ENCODE measurements at regions not wholly inside any gene's neighbourhood (a gene's known extent, or its start where the extent isn't known, plus 50 kb on each side); places are given as distances from the start of the nearest gene placed in this dataset.
"Not testable (repeated sequence)": the region's sequence is repeated elsewhere in the genome, so short reads cannot be mapped to it uniquely, and the experiment has no call there.

GRCh38 chr1:14259191-14259757 lies 339.2 kb upstream of the KAZN start:
- no peak for DNase-seq (ENCODE audit: low spot score)

GRCh38 chr1:14260480-14260879 lies 338.0 kb upstream of the KAZN start:
- DNase-seq (ENCODE audit: low spot score): no peak

GRCh38 chr1:14261395-14261794 lies 337.1 kb upstream of the KAZN start:
- DNase-seq (ENCODE audit: low spot score): no peak

GRCh38 chr1:14262637-14263036 lies 335.8 kb upstream of the KAZN start:
- DNase-seq (ENCODE audit: low spot score): peak; percentile 40

- no peak for DNase-seq (ENCODE audit: low spot score)
These were observed 335.3 kb upstream of the KAZN start for GRCh38 chr1:14263225-14263624.

GRCh38 chr1:14263671-14264070 lies 334.8 kb upstream of the KAZN start:
- no peak for DNase-seq (ENCODE audit: low spot score)

DNA sequence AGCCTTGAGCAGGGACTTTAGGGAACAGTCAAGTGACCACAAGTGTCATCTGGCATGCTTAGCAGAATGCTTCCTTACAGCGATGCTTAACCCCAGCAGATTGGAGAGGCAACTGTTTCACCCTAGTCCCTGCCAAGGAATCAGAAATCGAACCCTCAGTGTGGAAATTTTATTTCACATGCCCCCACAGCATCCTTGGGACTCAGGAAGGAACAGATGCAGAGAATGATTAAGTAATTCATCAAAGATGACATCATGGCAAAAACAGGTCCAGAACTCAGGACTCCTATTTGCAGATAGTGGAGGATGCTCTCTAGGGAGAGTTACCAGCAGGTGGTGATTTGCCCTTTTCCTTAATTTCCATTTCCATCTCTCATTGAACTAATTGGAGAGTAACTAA lies 333.0 kb upstream of the KAZN start:
- DNase-seq (ENCODE audit: low spot score): no peak

DNA sequence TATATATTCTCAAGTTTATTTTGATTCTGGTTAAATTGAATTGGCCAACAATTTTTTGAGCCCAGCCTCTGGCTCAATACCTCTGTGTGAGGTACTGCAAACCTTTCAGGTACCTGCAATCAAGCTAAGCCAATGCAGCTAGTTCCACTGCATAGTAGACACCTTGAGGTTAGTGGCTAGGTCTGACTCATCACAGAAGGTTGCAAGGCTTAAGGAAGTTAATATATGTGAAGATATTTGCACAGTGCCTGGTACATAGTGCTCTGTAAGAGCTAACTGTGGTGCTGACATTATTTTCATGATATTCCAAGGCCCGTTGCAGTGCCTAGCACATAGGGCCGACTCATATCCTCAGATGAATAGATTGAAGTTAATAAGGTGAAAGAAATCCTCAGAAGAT lies 330.5 kb upstream of the KAZN start:
- no peak for DNase-seq (ENCODE audit: low spot score)

GRCh38 chr1:14270821-14271220 lies 327.7 kb upstream of the KAZN start:
- DNase-seq (ENCODE audit: low spot score): no peak

DNA sequence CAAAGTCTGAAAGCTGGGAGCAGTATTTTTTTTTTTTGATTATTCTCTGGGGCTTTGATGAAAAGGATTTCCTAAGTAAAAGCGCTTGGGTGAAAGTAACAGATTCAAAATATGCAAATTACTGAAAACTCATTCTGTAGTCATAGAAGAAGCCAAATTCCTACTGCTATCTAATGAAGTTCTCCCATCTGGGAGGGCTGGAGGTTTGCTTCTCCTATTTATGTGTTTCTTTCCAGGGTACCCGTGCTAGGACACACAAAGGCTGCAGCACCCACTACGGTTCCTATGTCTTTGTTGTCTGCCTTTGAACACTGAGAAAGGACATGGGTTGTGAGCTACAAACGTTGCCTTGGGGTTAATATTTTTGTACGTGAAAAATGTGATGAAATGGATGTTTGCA lies 324.7 kb upstream of the KAZN start:
- DNase-seq (ENCODE audit: low spot score): no peak

- DNase-seq (ENCODE audit: low spot score): not testable (repeated sequence)
These were observed 318.6 kb upstream of the KAZN start for GRCh38 chr1:14279891-14280290.

GRCh38 chr1:14280909-14281308 lies 317.6 kb upstream of the KAZN start:
- DNase-seq (ENCODE audit: low spot score): no peak

GRCh38 chr1:14281412-14281811 lies 317.1 kb upstream of the KAZN start:
- DNase-seq (ENCODE audit: low spot score): no peak

GRCh38 chr1:14282707-14283106 lies 315.8 kb upstream of the KAZN start:
- no peak for DNase-seq (ENCODE audit: low spot score)

DNA sequence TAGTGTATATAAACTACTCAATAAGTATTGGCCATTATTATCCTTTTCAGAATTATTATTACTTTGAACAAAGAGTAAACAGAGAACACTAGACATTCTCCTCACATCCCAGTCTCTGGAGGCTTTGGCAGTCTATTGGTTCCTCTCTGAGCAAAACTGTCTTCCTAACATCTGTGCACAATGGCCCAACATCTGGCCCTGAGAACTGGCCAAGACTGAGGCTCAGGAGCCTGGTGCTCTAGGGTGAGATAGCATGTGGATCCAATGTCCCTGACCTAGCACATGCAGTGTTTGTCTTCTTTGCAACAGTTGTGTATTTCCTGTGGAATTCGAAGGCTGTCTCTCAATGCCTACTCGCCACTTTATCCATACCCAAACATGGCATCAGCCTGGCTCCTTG lies 313.2 kb upstream of the KAZN start:
- no peak for DNase-seq (ENCODE audit: low spot score)

DNA sequence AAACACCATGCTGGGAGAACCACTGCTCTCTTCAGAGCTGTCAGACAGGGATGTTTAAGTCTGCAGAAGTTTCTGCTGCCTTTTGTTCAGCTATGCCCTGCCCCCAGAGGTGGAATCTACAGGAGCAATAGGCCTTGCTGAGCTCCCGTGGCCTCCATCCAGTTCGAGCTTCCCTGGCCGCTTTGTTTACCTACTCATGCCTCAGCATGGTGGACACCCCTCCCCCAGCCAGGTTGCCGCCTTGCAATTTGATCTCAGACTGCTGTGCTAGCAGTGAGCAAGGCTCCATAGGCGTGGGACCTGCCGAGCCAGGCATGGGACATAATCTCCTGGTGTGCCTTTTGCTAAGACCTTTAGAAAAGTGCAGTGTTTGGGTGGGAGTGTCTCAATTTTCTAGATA lies 307.3 kb upstream of the KAZN start:
- not testable (repeated sequence) for DNase-seq (ENCODE audit: low spot score)

GRCh38 chr1:14292520-14292919 lies 306.0 kb upstream of the KAZN start:
- no peak for DNase-seq (ENCODE audit: low spot score)

- DNase-seq (ENCODE audit: low spot score): no peak
These were observed 304.5 kb upstream of the KAZN start for GRCh38 chr1:14294006-14294405.

DNA sequence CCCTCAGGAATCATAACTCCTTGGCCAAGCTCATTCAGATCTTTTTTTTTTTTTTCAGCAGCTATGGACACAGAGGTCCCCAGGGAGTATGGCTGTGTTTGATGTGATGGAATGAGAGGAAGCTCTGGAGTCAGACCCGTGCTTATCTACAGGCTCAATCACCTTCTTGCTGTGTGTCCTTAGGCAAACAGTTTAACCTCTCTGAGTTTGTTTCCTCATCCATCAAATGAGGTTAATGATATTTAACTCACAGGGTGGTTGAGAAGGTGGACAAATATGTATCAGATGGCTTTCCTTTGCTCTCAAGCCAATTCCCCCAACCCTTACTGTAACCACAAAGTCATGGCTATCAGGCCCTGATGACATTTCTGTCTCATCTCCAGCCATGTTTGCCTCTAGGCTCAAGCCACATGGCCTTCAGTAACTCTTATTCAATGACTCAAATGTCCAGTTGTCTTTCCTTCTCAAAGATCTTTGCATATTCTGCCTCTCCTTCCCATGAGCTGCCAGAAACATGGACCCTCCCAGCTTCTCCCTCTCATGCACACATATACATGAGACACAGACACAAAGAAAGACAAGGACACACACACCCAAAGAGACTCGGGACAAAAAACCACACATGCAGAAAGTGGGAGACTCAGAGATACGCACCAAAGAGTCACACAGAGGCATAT lies 303.5 kb upstream of the KAZN start:
- DNase-seq (ENCODE audit: low spot score): no peak

DNA sequence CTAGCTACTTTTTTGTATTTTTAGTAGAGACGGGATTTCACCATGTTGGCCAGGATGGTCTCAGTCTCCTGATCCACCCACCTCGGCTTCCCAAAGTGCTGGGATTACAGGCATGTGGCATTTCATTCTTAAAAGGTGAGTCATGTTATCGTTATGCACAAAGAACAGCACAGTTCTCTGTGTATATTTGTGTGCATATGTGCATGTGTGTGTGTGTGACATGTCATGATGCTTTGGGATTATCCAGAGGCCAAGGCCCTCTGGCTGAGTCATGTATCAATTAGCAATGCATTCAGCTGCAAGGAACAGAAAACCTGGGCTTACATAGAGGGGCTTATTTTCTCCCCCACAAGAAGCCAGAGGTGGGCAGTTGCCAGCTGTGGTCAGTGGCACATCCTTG lies 301.7 kb upstream of the KAZN start:
- DNase-seq (ENCODE audit: low spot score): peak; percentile 11

DNA sequence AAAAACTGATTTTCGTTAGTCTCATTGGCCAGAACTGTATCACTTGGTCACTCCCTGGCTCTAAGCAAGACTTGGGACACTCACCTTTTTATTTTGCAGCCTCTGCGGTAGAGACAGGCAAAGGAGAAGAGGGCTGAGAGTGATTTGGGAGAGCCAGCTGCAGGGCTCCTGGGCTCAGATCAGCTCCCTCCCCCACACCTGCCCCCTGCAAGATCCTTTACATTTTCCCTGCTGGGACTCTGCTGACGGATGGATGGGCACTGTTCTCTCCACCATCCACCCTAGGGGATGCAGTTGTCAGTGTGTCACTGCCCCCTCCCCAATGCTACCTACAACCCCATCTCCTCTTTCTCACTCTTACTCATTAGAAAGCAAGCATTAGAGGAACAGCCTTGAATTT lies 301.1 kb upstream of the KAZN start:
- no peak for DNase-seq (ENCODE audit: low spot score)

DNA sequence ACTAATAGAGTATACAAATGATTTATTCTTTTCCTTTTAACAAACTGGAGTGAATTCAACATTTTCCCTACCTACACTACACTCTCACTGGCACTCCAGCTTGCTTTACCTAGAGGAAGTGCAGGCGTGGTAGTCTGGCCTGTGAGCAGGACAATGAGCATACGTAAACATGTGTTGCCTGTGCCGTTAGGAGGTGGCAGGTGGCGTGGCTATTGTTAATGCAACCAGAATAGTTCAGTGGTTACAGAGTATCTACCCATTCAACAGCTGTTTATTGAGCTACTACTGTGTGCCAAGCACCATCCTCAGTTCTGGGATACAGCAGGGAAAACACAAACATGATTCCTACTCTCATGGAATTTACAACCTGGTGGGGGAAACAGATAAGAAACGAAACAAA lies 299.7 kb upstream of the KAZN start:
- DNase-seq (ENCODE audit: low spot score): no peak

DNA sequence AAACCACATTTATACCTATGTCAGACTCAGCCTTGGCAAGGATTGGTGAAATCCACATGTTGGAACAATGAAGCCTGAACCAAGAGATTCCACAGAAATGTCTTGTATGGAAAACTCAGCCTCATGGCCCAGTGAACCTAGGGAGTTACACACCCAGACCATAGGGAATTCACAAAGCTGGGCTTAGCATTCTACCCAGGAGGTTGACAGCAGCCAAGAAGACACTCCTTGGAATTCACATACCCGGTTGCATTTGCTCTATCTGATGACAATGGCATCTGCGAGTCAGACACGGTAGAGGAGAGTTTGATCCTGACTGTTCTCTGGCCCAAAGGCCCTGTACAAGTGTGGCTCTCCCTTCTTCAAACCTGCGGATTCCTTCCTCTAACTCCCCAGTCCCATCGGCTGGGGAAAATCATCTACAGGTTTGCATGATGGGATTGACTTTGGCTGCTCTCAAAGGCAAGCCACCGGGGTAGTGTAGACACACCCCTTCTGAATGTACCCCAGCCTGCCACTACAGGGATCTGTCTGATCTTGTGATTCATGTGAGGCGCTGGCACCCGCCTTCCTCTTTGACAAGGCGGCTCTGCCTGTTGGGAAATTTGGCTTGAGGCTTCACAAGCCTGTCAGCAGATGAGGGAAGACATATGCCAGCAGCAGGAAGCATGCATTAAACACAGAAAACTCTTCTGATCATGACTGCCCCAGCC lies 297.3 kb upstream of the KAZN start:
- peak; percentile 96 for DNase-seq (ENCODE audit: low spot score)

All from umbilical cord (tissue), 1 donor.